OCI-LY1 (cell line): ENCODE measurements at regions not wholly inside any gene's neighbourhood (a gene's known extent, or its start where the extent isn't known, plus 50 kb on each side); places are given as distances from the start of the nearest gene placed in this dataset.
"Not testable (repeated sequence)": the region's sequence is repeated elsewhere in the genome, so short reads cannot be mapped to it uniquely, and the experiment has no call there.

Experiments
- H2AFZ ChIP-seq: fragments of 200-600 bp; sonication (generic), shearing (Covaris generic); 2 replicates; pipeline ENCODE4 v1.6.0; 2014; ENCODE audit warnings: antibody characterized with exemption, mild to moderate bottlenecking, low read length
- H3F3A ChIP-seq: fragments of 200-600 bp; sonication (generic), shearing (Covaris generic); 2 replicates; pipeline ENCODE4 v1.6.0; 2014; ENCODE audit warnings: mild to moderate bottlenecking, antibody characterized with exemption, low read length, moderate library complexity; ENCODE audit not compliant: insufficient read depth
- H3K27ac ChIP-seq: fragments of 200-600 bp; sonication (generic); 2 replicates; pipeline ENCODE4 v1.5.1; 2014; ENCODE audit warnings: low read length, mixed run types, mild to moderate bottlenecking, low read depth; ENCODE audit not compliant: poor library complexity, severe bottlenecking
- H3K27me3 ChIP-seq: fragments of 200-600 bp; sonication (generic); 2 replicates; pipeline ENCODE4 v1.6.0; 2014; ENCODE audit warnings: antibody characterized with exemption, mild to moderate bottlenecking, low read length, moderate library complexity; ENCODE audit not compliant: insufficient read depth
- H3K36me3 ChIP-seq: fragments of 200-600 bp; sonication (generic); 2 replicates; pipeline ENCODE4 v1.6.1; 2014; ENCODE audit warnings: mild to moderate bottlenecking, antibody characterized with exemption, low read length, moderate library complexity, mixed read lengths; ENCODE audit not compliant: insufficient read depth
- H3K4me1 ChIP-seq: fragments of 200-600 bp; sonication (generic); 2 replicates; pipeline ENCODE4 v1.5.1; 2014; ENCODE audit warnings: mild to moderate bottlenecking, low read length, moderate library complexity; ENCODE audit not compliant: insufficient read depth, severe bottlenecking
- H3K4me2 ChIP-seq: fragments of 200-600 bp; sonication (generic), shearing (Covaris generic); 2 replicates; pipeline ENCODE4 v1.6.1; 2014; ENCODE audit warnings: low read length
- H3K4me3 ChIP-seq: fragments of 200-600 bp; sonication (generic); 2 replicates; pipeline ENCODE4 v1.5.1; 2014; ENCODE audit warnings: low read length, low read depth, mild to moderate bottlenecking, mixed read lengths; ENCODE audit not compliant: poor library complexity, severe bottlenecking
- H3K79me2 ChIP-seq: fragments of 200-600 bp; shearing (Covaris generic); 2 replicates; pipeline ENCODE4 v1.6.1; 2016; ENCODE audit warnings: mixed run types, low read length, mixed read lengths; ENCODE audit not compliant: insufficient read depth
- H3K9ac ChIP-seq: fragments of 200-600 bp; sonication (generic), shearing (Covaris generic); 2 replicates; pipeline ENCODE4 v1.6.1; 2014; ENCODE audit warnings: mild to moderate bottlenecking, low read length, mixed read lengths
- H3K9me2 ChIP-seq: fragments of 200-600 bp; sonication (generic), shearing (Covaris generic); 2 replicates; pipeline ENCODE4 v1.6.1; 2014; ENCODE audit warnings: low read depth, mild to moderate bottlenecking, low read length, mixed read lengths
- H3K9me3 ChIP-seq: fragments of 200-600 bp; shearing (Covaris generic); 2 replicates; pipeline ENCODE4 v1.6.1; 2014; ENCODE audit warnings: low read length, mixed read lengths
- H4K20me1 ChIP-seq: fragments of 200-600 bp; sonication (generic), shearing (Covaris generic); 2 replicates; pipeline ENCODE4 v1.6.0; 2016; ENCODE audit warnings: mild to moderate bottlenecking, low read length; ENCODE audit not compliant: insufficient read depth
- CTCF ChIP-seq: fragments of 200-600 bp; sonication (generic), shearing (Covaris generic); IDR thresholded peaks from 2 replicates; pipeline ENCODE4 v1.5.1; 2017; ENCODE audit warnings: mild to moderate bottlenecking, antibody characterized with exemption, low read length, moderate library complexity, mixed read lengths
- EZH2 ChIP-seq: fragments of 200-600 bp; sonication (generic), shearing (Covaris generic); IDR thresholded peaks from 2 replicates; pipeline ENCODE4 v1.8.0; 2017; ENCODE audit warnings: borderline replicate concordance, mixed run types, mild to moderate bottlenecking, antibody characterized with exemption, low read length, moderate library complexity, mixed read lengths

GRCh38 chr3:177459401-177459800 lies 262.1 kb upstream of the TBL1XR1 start:
- TF ChIP-seq CTCF, result no peak
- no peak for TF ChIP-seq EZH2
- Histone ChIP-seq H3K27ac (no peak overlapping the region), H3K4me2 (no peak overlapping the region), H3K9me2 (no peaks in the 10 kb centered on the region), H3K9me3 (peaks cover 12% of the 10 kb centered on the region), H3K79me2 (no peaks in the 10 kb centered on the region), H3K9ac (no peak overlapping the region), H3K36me3 (no peaks in the 10 kb centered on the region), H3K4me3 (no peak overlapping the region), H3K27me3 (no peaks in the 10 kb centered on the region), H4K20me1 (no peaks in the 10 kb centered on the region), H2AFZ (no peak overlapping the region), H3K4me1 (no peaks in the 10 kb centered on the region), H3F3A (no peaks in the 10 kb centered on the region)

GRCh38 chr3:177460047-177460446 lies 262.8 kb upstream of the TBL1XR1 start:
- Histone ChIP-seq H3K9me3 (peaks cover 12% of the 10 kb centered on the region), H3K9me2 (no peaks in the 10 kb centered on the region), H3K27me3 (no peaks in the 10 kb centered on the region), H3K9ac (no peak overlapping the region), H3K4me1 (no peaks in the 10 kb centered on the region), H3F3A (no peaks in the 10 kb centered on the region), H3K4me3 (no peak overlapping the region), H3K27ac (no peak overlapping the region), H3K4me2 (no peak overlapping the region), H3K36me3 (no peaks in the 10 kb centered on the region), H3K79me2 (no peaks in the 10 kb centered on the region), H4K20me1 (no peaks in the 10 kb centered on the region), H2AFZ (no peak overlapping the region)
- TF ChIP-seq EZH2 (no peak), CTCF (no peak)

GRCh38 chr3:177461765-177462164 lies 264.5 kb upstream of the TBL1XR1 start:
- H3K4me1 ChIP-seq, result no peaks in the 10 kb centered on the region
- H3K27ac ChIP-seq, result no peak overlapping the region
- 0 out of 2 replicates have a peak, but pooled peaks cover 3% of the 10 kb centered on the region for H3K27me3 ChIP-seq
- no peak overlapping the region for H3K4me3 ChIP-seq
- no peak overlapping the region for H2AFZ ChIP-seq
- TF ChIP-seq CTCF (no peak), EZH2 (no peak)
- no peaks in the 10 kb centered on the region for H3K9me2 ChIP-seq
- no peaks in the 10 kb centered on the region for H3F3A ChIP-seq
- no peaks in the 10 kb centered on the region for H3K36me3 ChIP-seq
- H3K9ac ChIP-seq, result no peak overlapping the region
- no peaks in the 10 kb centered on the region for H3K79me2 ChIP-seq
- peaks cover 12% of the 10 kb centered on the region for H3K9me3 ChIP-seq
- H4K20me1 ChIP-seq, result no peaks in the 10 kb centered on the region
- H3K4me2 ChIP-seq, result no peak overlapping the region

- H3K79me2 ChIP-seq, H3K4me1 ChIP-seq, H3K36me3 ChIP-seq, H3K4me3 ChIP-seq, H3K27me3 ChIP-seq, H2AFZ ChIP-seq, H3K9me3 ChIP-seq, H4K20me1 ChIP-seq, H3K9ac ChIP-seq, H3K27ac ChIP-seq, H3F3A ChIP-seq, H3K9me2 ChIP-seq, H3K4me2 ChIP-seq: not testable (repeated sequence)
Measured at GRCh38 chr3:177463341-177463740, 266.1 kb upstream of the TBL1XR1 start.
